ENCODE measurements at regions not wholly inside any gene's neighbourhood (a gene's known extent, or its start where the extent isn't known, plus 50 kb on each side); places are given as distances from the start of the nearest gene placed in this dataset.

DNA sequence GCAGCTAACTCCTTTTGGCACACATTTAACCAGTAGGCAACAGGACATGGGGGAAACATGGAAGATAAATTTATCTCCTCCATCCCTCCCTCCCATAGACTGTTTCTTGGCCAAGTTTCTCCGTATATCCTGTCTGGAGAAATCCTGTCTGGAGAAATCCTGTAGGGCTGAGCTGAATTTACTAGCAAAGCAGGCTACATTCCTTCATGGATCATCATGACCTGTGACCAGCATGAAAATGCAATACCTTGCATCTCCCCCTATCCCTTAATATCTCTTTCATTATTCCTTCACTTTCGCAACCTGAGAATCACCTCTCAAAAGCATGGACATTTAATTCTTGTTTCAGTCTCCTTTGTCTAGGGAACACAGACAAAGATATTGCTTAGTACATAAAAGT is 379.1 kb downstream of the PSAT1 start:
- 65 to 82% methylated on average over 2 of the region's 2 CpGs for WGBS, 2 donors
- ATAC-seq = no peak
- no peak for DNase-seq
- H3K4me1 ChIP-seq = no peaks in the 10 kb centered on the region
- no peak for TF ChIP-seq CTCF (IDR thresholded peaks at IDR 0.05)
- no peaks in the 10 kb centered on the region for H3K9me3 ChIP-seq
- H3K4me3 ChIP-seq = no peak overlapping the region
- no peak overlapping the region for H3K27ac ChIP-seq
- intact Hi-C loops (cut with DNase I) = no loop called here
- no peak for FAIRE-seq
- H3K27me3 ChIP-seq = no peaks in the 10 kb centered on the region
- no peaks in the 10 kb centered on the region for H3K36me3 ChIP-seq

GRCh38 chr9:78676623-78677022 is 379.7 kb downstream of the PSAT1 start:
- TF ChIP-seq CTCF (IDR thresholded peaks at IDR 0.05) = no peak
- no peak overlapping the region for H3K4me3 ChIP-seq
- FAIRE-seq (no peak), DNase-seq (no peak), ATAC-seq (no peak)
- intact Hi-C loops (cut with DNase I) = no loop called here
- no peaks in the 10 kb centered on the region for H3K4me1 ChIP-seq
- H3K27ac ChIP-seq = no peak overlapping the region
- no peaks in the 10 kb centered on the region for H3K36me3 ChIP-seq
- H3K27me3 ChIP-seq = no peaks in the 10 kb centered on the region
- H3K9me3 ChIP-seq = no peaks in the 10 kb centered on the region

DNA sequence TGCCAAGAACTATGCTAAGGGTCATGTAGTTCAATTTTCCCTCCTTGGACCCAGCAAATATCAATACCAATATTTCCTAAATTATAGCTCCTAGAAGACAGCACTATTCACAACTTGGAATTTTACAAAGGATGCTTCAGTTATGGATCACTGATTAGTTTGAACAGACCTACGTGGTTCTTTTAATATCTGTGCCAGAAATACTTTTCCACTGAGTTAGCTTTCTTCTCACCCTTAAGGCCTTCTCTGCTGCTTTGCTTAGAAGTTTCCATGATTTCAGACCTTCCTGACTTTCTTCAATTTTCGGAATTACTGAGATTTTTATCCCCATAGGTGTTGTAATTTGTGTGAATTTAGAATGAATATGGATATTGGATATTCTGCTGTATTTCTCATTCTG is 380.4 kb downstream of the PSAT1 start:
- no peaks in the 10 kb centered on the region for H3K27me3 ChIP-seq
- DNase-seq = no peak
- no peaks in the 10 kb centered on the region for H3K9me3 ChIP-seq
- intact Hi-C loops (cut with DNase I) = no loop called here
- ATAC-seq = no peak
- 67 to 69% methylated on average over 2 of the region's 2 CpGs for WGBS, 2 donors
- no peak overlapping the region for H3K27ac ChIP-seq
- H3K4me3 ChIP-seq = no peak overlapping the region
- no peak for TF ChIP-seq CTCF (IDR thresholded peaks at IDR 0.05)
- FAIRE-seq = no peak
- H3K36me3 ChIP-seq = no peaks in the 10 kb centered on the region
- H3K4me1 ChIP-seq = no peaks in the 10 kb centered on the region

DNA sequence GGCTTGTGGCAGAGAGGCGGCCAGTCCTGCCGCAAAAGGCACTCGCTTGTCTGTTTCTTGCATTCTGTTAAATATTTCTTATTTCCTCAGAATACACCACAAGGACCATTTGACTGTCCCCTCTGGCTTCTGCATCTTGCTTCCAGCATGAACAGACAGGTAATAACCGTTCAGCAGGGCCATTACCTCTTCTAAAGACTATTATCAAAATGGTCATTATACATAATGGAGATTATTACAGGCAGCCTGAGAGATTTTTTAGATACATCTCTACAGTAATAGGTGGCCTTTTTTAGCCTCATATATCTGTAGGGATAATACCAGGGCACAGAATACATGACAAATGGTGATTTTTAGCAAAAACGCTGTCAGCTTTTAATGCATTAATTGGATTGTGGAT is 382.0 kb downstream of the PSAT1 start:
- FAIRE-seq (no peak), DNase-seq (no peak), ATAC-seq (no peak)
- H3K36me3 ChIP-seq = no peaks in the 10 kb centered on the region
- H3K9me3 ChIP-seq = no peaks in the 10 kb centered on the region
- TF ChIP-seq CTCF (IDR thresholded peaks at IDR 0.05) = no peak
- H3K27ac ChIP-seq = no peak overlapping the region
- 76 to 77% methylated on average over 5 of the region's 5 CpGs for WGBS, 2 donors
- intact Hi-C loops (cut with DNase I) = no loop called here
- no peaks in the 10 kb centered on the region for H3K27me3 ChIP-seq
- H3K4me3 ChIP-seq = no peak overlapping the region
- no peaks in the 10 kb centered on the region for H3K4me1 ChIP-seq

DNA sequence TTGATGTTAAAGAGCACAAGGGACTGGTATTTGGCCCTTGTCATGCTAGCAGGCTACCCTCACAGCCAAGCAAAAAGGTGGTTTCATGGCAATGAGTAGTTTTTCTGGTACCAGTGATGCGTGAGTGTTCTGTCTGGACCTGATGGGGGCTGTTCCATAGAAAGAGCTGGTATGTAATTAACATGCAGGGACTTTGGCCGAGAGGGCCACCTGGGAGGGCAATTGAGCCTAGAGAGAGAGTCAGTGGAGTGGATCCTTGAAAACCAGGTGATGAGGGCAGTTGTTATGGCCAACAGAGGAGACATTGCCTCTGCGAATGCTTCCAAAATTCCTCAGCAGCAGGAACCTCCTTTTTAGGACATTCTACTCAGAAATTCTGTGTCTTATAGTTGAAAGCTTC is 383.3 kb downstream of the PSAT1 start:
- no peaks in the 10 kb centered on the region for H3K36me3 ChIP-seq
- no peaks in the 10 kb centered on the region for H3K27me3 ChIP-seq
- DNase-seq (no peak), FAIRE-seq (no peak), ATAC-seq (no peak)
- no peaks in the 10 kb centered on the region for H3K9me3 ChIP-seq
- H3K4me1 ChIP-seq = no peaks in the 10 kb centered on the region
- no peak overlapping the region for H3K4me3 ChIP-seq
- no peak for TF ChIP-seq CTCF (IDR thresholded peaks at IDR 0.05)
- WGBS, 2 donors = 89 to 91% methylated on average over 3 of the region's 3 CpGs
- intact Hi-C loops (cut with DNase I) = no loop called here
- no peak overlapping the region for H3K27ac ChIP-seq

All from pancreas (tissue), 10 donors.